AG08395 (cell line): ENCODE measurements at regions not wholly inside any gene's neighbourhood (a gene's known extent, or its start where the extent isn't known, plus 50 kb on each side); places are given as distances from the start of the nearest gene placed in this dataset.
A peak's percentile ranks its signal among the peaks of the same experiment; 100 is the strongest.
"Not testable (repeated sequence)": the region's sequence is repeated elsewhere in the genome, so short reads cannot be mapped to it uniquely, and the experiment has no call there.

Experiments used
- DNase-seq: peaks from one replicate; pipeline ENCODE4 v3.0.0; 2012; ENCODE audit warnings: mixed read lengths, low spot score

- no peak for DNase-seq
Measured at GRCh38 chr2:84052043-84052442, 407.0 kb downstream of the SUCLG1 start.

GRCh38 chr2:84048964-84049363 lies 410.1 kb downstream of the SUCLG1 start:
- DNase-seq = no peak

GRCh38 chr2:84041506-84041905 lies 417.6 kb downstream of the SUCLG1 start:
- DNase-seq = no peak

DNA sequence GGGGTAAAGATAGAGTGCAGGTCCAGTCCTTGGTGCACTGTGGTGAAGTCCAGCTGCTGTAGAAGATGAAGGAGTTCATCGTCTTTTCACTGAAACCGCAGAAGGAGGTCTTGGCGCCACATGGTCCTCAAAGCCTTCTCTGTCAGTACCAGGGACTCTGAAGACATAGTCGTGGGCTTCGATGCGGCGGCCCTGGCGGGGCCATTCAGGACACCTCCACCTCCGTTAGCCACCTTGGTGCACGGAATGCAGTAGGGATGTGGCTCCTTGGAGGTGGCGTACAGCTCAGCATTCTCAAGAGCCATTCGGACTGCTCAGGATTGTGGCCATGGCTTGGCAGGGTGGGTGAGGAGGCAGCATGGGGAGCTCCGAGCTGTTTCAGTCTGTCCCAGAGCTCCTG lies 418.8 kb downstream of the SUCLG1 start:
- DNase-seq = no peak

DNA sequence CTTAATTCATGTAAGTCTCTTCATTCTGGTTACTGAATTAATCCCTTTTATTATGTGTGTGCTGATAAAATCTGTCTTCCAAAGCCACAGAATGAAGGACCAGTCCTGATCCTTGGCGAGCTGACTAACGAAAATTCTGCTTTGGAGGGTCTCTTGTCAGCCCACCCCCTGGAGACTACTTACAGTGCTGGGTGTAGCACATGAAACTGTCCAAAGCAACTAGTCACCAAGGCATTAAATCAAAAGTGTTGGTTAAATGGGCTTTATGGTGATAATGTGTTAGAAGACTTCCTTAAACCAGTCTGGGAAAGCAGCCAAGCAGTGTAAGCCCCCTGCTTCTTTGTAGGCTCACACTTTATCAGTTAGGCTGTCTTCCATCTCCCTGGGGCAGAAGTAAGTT lies 420.2 kb downstream of the SUCLG1 start:
- no peak for DNase-seq

DNA sequence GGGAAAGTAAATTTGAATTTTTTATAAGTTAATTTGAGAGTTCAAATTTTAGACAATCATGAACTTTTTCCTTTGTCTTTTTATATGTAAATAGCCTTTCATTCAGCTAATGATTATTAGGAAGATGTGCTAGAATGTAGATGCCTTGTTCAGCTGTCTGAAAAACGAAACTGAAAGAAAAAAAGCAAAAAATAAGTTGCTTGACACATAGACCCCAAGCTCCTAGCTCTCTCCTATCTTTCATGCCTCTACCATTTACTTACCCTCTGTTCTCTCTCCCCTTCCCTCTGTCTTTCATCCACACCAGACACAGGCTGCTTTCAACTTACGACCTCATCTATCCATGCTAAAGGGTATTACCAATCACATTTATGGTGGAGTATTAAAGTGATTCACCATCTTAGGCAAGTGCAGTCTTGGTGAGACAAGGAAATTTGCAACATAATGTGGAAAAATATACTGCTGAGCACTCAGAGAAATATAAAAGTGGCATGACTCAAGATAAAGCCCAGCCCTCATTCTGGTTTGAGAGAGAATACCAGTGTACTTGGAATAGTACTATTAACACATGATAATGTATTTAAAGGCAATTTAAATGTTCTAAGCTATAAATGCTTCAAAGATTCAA lies 425.6 kb downstream of the SUCLG1 start:
- no peak for DNase-seq

DNA sequence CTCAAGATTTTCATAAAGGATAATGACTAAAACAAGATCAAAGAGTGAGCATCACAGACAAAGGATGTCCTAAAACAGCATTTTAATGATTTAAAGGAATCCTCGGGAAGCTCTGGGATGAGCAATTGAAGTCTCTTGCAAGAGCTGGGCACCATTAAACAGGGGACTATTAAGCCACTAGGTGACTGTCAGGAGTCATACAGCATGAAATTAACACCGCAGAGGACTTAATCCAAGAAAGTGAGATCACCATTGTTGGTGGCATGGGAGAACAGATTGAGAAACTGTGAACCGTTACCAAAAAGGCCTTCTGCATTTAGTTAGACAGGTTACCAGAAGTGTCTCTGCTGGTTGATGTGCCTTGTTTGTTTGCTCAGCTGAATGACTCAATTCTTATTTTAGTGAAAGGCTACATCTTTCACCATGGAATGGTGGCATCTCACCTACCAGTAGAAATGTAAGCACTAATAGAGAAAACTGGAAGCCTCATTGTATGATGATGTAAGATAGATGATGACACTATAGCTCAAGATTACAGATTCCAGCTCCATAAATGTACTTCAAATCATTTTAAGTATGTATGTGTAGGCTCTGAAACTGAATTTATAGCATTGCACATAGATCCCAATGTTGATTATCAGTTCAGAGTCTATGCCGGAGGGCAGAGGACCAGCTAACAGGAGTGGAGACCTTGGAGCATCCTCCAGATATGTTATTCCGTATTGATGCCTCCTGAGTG lies 427.6 kb downstream of the SUCLG1 start:
- DNase-seq = no peak

GRCh38 chr2:84029903-84030575 lies 429.0 kb downstream of the SUCLG1 start:
- no peak for DNase-seq

DNA sequence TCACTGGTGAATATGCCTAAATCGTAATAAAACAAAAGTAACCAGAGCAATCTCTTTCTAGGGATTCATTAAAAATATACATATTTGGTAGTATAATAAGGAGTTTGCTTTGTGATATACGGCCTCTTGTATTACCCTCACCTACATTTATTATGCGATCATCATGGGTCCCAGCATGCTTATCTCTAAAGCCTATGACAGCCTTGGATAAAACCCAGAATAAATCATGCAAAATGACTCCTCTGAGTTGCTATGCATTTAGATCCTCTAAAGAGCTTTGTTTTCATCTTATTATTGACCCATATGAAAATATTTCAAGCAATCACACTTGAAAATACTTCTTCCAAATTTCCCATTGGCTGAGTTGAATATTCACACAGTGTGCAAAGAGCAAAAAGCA lies 432.3 kb downstream of the SUCLG1 start:
- DNase-seq = no peak

DNA sequence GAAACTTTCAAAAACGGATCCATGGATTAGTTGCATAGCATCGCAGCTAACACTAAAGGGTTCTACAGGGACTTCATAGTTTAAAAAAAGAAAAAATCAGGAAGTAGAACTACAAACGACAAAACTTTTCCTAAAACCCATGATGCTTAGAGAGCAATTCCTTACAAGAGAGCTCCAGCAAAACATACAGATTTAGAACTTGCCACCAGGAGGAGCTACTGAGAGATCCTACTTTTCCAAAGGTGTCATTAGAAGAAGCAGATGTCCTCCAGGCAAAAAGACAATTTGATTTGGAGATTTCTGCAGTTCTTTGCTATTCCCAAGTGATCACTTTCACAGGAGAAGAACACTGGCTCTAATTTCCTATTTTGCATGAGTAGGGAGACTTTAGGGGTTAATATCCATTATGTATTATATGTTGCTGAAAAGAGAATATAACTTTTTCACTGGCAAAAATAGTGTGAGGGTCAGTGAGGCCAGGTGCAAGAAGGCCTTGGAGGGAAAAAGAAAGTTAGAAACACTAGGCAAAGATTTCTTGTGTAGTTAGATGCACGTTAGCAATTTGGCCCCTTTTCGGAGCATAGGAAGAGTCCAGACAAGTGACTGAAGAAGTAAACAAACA lies 436.2 kb downstream of the SUCLG1 start:
- peak; percentile 15 for DNase-seq

DNA sequence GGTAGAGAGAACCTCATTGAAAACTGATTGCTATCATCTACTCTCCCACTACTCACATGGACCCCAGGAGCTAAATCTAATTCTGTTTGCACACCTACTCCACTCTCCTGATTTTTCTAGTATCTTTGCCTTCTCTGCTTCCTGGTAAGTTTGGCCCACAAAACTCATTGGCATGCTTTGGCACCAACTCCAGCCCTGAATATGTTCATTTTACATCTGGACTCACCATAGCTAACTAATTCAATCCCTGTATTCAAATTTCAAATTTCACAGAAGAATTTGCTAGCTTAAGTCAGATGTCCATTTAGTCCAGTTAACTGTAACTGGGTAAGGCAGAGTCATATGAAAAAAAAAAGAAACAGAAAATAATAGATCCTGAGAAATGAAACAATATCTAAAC lies 442.1 kb downstream of the SUCLG1 start:
- no peak for DNase-seq

- no peak for DNase-seq
Measured at GRCh38 chr2:84016183-84016582, 442.9 kb downstream of the SUCLG1 start.

DNA sequence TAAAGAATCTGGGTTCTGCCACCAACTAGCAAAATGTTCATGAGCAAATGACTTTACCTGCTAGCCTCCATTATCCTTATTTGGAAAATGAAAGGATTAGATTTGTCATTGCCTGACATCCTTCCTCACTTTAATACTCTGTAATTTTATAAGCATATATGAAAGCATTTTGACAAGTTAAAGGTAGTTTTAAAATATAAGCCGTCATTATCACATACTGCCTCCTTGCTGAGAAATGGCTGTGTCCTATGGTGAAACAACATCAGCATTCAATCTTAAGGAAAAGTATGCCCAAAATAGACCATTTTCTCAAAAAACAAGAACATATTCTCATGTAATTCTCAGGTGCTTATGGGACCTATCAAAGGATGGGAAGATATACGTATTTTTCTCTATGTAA lies 461.2 kb downstream of the SUCLG1 start:
- no peak for DNase-seq

DNA sequence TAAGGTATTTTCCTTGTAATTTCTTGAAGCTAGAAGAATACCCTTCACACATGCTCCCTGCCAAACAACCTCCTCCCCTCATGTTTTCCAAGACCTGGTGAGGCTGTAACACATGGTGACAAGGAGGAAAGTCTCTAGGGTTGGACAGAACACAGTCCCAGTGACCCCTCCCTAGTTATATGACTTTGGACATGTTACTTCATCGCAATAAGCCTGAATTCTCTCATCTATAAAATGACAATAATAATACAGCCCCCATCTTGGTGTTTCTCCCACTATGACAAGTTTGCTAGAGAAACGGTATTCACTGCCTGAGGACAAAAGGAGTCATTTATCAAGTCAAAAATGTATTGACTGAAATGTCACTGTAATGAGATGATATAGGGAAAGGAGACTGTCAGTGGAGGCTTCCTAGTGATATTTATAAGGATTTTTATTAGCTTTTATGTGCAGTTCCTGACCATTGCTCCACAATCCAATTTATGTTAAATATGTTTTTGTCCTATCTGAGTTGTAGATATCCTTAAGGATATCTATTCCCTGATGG lies 464.4 kb downstream of the SUCLG1 start:
- no peak for DNase-seq

- DNase-seq = no peak
Measured at GRCh38 chr2:83993873-83994632, 465.0 kb downstream of the SUCLG1 start.

- DNase-seq = no peak
Measured at GRCh38 chr2:83991992-83992391, 467.1 kb downstream of the SUCLG1 start.

GRCh38 chr2:83990636-83991035 lies 468.4 kb downstream of the SUCLG1 start:
- DNase-seq = no peak

DNA sequence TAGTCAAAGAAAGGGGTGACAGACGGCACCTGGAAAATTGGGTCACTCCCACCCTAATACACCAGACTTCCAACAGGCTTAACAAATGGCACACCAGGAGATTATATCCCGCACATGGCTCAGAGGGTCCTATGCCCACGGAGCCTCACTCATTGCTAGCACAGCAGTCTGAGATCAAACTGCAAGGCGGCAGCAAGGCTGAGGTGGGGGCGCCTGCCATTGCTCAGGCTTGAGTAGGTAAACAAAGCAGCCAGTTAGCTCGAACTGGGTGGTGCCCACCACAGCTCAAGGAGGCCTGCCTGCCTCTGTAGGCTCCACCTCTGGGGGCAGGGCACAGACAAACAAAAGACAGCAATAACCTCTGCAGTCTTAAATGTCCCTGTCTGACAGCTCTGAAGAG lies 482.5 kb downstream of the SUCLG1 start:
- DNase-seq = not testable (repeated sequence)

GRCh38 chr2:83972128-83972527 lies 487.0 kb downstream of the SUCLG1 start:
- DNase-seq = no peak

DNA sequence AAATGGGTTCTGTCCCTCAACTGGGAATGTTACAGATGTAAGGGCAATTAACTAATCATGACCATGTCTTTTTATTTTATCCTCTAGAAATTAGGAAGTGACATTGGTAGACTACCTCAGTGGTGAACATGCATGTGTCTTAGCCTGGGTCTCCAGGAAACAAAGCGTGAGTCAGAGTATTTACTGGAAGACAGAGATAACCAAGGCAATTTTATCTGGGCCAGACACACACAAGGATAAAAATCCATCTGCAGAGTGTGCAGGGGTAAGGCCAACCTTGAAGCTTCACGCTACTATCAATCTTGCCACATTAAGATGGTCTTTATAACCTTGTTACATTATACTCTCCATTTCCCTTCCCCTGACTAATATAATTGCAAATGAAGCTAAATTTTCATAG lies 487.5 kb downstream of the SUCLG1 start:
- no peak for DNase-seq

GRCh38 chr2:83970217-83970929 lies 488.7 kb downstream of the SUCLG1 start:
- no peak for DNase-seq
